AG04450 (cell line): ENCODE measurements at regions not wholly inside any gene's neighbourhood (a gene's known extent, or its start where the extent isn't known, plus 50 kb on each side); places are given as distances from the start of the nearest gene placed in this dataset.

Source experiments
- CTCF ChIA-PET: fragments of 300-600, 350-600 bp; formaldehyde crosslinking; extraction: SDS; loops from one replicate; lab custom pipeline; 2022; ENCODE audit warnings: antibody characterized with exemption, inconsistent platforms; lab: Charles Lee
- POLR2A ChIA-PET: fragments of 350-600 bp; formaldehyde crosslinking; extraction: SDS; loops from one replicate; lab custom pipeline; 2021; ENCODE audit warnings: antibody characterized with exemption, inconsistent platforms; lab: Yijun Ruan, JAX
- DNase-seq: peaks from one replicate; pipeline ENCODE4 v3.0.0-alpha.2; 2011; ENCODE audit warnings: low read depth, low spot score
- H3K27ac ChIP-seq: one replicate; pipeline ENCODE4 v1.5.1; 2012; ENCODE audit warnings: low read depth, low read length, control low read depth
- H3K27me3 ChIP-seq: one replicate; pipeline ENCODE4 v1.6.0; 2012; ENCODE audit warnings: low read length; ENCODE audit not compliant: control insufficient read depth, insufficient read depth
- H3K4me3 ChIP-seq: 2 replicates; pipeline ENCODE4 v1.5.1; 2011; ENCODE audit warnings: mild to moderate bottlenecking, low read depth, low read length, control low read depth
- H3K9me3 ChIP-seq: 2 replicates; pipeline ENCODE4 v1.5.1; 2012; ENCODE audit warnings: low read length; ENCODE audit not compliant: control insufficient read depth, insufficient read depth
- CTCF ChIP-seq: IDR thresholded peaks from 2 replicates; pipeline ENCODE4 v1.5.1; 2011; ENCODE audit warnings: low read depth, low read length, control low read depth, inconsistent platforms

GRCh38 chr7:343864-344607 lies 54.1 kb downstream of the FOXL3 start:
- POLR2A ChIA-PET: no interaction called here
- CTCF ChIA-PET: no interaction called here
- peaks cover 47% of the 10 kb centered on the region; the same call in 1 of the 2 replicates for H3K9me3 ChIP-seq
- H3K4me3 ChIP-seq: no peak overlapping the region
- no peak for DNase-seq
- H3K27ac ChIP-seq: no peak overlapping the region
- no peak for TF ChIP-seq CTCF
- peaks cover 11% of the 10 kb centered on the region for H3K27me3 ChIP-seq

- peaks cover 53% of the 10 kb centered on the region; the same call in 1 of the 2 replicates for H3K9me3 ChIP-seq
- POLR2A ChIA-PET: no interaction called here
- peaks cover 10% of the 10 kb centered on the region for H3K27me3 ChIP-seq
- no peak for DNase-seq
- no peak overlapping the region for H3K27ac ChIP-seq
- CTCF ChIA-PET: no interaction called here
- TF ChIP-seq CTCF: no peak
- no peak overlapping the region for H3K4me3 ChIP-seq
Observed at GRCh38 chr7:344608-344994, 54.6 kb downstream of the FOXL3 start.

- Histone ChIP-seq H3K4me3 (no peak overlapping the region), H3K27ac (no peak overlapping the region), H3K27me3 (peaks cover 7% of the 10 kb centered on the region), H3K9me3 (peaks cover 64% of the 10 kb centered on the region)
- CTCF ChIA-PET: no interaction called here
- POLR2A ChIA-PET: no interaction called here
- no peak for TF ChIP-seq CTCF
- no peak for DNase-seq
Observed at GRCh38 chr7:346116-346898, 56.3 kb downstream of the FOXL3 start.

- no peak for DNase-seq
- ChIA-PET POLR2A (no interaction called here), CTCF (no interaction called here)
- Histone ChIP-seq H3K27ac (no peak overlapping the region), H3K4me3 (no peak overlapping the region), H3K27me3 (peaks cover 7% of the 10 kb centered on the region), H3K9me3 (peaks cover 72% of the 10 kb centered on the region)
- no peak for TF ChIP-seq CTCF
Observed at GRCh38 chr7:347001-347590, 57.1 kb downstream of the FOXL3 start.
